HG02798 (cell line): ENCODE measurements at regions not wholly inside any gene's neighbourhood (a gene's known extent, or its start where the extent isn't known, plus 50 kb on each side); places are given as distances from the start of the nearest gene placed in this dataset.
"Not testable (repeated sequence)": the region's sequence is repeated elsewhere in the genome, so short reads cannot be mapped to it uniquely, and the experiment has no call there.

Experiments
- ATAC-seq: cut with Tn5 transposase; IDR thresholded peaks from one replicate; pipeline ENCODE4 v1.9.1; 2021; ENCODE audit warnings: mild to moderate bottlenecking; ENCODE audit not compliant: unreplicated experiment, poor library complexity

GRCh38 chr1:173300061-173301044, 93.2 kb upstream of the TNFSF4 start:
- ATAC-seq: no peak

DNA sequence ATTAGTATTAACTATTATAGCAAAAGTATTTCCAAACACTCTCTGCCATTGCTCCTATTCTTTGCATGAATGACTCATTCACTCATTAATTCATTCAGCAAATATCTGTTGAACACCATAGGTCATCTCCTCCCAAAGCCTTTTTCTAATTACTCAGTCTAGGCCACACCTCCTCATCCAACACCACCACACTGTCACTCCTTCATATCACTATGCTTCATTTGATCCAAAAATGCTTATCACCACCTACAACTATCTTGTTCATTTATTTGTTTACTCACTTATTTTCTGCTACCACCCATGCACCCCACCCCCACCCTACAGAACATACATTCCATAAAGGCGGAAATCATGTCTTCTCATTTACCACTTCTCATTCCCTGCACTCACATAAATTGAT, 94.4 kb upstream of the TNFSF4 start:
- no peak for ATAC-seq

DNA sequence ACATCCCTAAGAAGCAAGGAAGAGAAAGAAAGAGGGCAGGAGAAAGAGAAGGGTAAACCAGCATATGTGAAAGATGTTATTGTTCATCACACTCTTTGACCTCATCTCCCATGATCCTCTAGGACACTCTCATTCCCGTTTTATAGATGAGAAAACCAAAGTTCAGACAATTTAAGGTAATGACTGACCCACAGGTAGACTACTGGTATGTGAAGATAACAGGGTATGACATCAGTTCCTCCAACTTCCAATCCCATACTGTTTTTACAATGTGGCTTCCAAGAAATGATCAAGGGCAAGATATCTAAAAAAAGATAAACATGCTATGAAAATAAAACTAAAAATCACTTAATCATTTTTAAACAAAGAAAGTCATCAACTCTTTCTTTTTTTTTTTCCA, 95.2 kb upstream of the TNFSF4 start:
- ATAC-seq: no peak

GRCh38 chr1:173302890-173303829, 96.0 kb upstream of the TNFSF4 start:
- ATAC-seq: no peak

DNA sequence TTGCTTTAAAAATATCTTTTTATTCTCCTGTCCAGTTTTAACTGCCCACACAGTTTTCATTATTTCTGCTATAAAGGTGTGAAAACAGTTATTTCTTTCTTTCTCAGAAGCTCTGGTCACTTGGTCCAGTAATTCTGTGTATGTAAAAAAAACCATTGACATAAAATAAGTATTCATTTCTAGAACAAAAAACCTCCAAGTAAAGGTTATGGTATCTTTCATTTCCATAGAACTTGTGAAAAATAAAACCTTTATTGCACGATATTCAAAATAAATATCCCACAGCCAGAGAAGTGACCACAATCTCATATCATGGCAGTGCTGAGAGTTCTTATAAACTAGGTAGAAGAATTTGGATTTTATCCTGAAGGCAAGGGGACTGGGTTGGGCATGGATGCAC, 96.9 kb upstream of the TNFSF4 start:
- ATAC-seq: no peak

- ATAC-seq: no peak
Measured at GRCh38 chr1:173304529-173305227, 97.5 kb upstream of the TNFSF4 start.

DNA sequence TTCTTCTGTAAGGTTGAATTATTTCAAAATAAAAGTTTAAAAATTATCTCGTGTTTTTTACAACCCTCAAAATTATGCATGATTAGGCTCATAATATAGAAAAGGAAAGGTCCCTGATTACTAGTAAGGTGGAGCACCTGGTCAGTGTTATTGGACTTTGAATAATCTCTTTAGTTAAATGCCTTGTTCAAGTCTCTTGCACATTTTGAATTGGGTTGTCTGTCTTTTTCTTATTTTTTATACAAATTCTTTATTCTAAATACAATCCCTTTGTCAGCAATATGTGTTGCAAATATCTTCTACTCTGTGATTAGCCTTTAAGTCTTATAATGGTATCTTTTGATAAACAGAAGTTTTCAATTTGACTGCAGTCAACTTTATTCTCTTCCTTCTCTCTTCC, 100.7 kb upstream of the TNFSF4 start:
- no peak for ATAC-seq

- no peak for ATAC-seq
Measured at GRCh38 chr1:173314656-173315055, 107.5 kb upstream of the TNFSF4 start.

DNA sequence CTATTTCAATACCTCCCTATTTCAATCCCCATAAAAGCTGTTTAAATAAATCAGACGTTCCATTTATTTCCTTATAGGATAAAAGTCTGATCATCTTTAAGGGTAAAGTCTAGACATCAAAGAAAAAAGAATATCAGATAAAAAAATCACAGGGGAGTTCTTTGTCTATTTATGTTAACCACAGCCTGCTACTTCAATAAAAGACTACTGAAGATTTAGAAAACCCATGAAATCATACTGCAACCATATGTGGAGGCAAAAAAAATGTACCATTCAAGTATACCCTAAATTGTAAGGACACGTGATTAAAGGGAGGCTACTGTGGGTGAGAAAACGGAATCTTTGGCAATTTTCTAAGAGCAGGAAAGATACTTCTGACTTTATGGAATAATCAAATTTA, 108.2 kb upstream of the TNFSF4 start:
- ATAC-seq: no peak

GRCh38 chr1:173318788-173319187, 111.7 kb upstream of the TNFSF4 start:
- no peak for ATAC-seq

- ATAC-seq: not testable (repeated sequence)
Measured at GRCh38 chr1:173324352-173324751, 117.2 kb upstream of the TNFSF4 start.

DNA sequence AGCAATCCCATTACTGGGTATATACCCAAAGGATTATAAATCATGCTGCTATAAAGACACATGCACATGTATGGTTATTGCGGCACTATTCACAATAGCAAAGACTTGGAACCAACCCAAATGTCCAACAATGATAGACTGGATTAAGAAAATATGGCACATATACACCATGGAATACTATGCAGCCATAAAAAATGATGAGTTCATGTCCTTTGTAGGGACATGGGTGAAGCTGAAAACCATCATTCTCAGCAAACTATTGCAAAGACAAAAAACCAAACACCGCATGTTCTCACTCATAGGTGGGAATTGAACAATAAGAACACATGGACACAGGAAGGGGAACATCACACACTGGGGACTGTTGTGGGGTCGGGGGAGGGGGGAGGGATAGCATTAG, 120.9 kb upstream of the TNFSF4 start:
- not testable (repeated sequence) for ATAC-seq

- no peak for ATAC-seq
Measured at GRCh38 chr1:173328961-173329360, 121.8 kb upstream of the TNFSF4 start.

DNA sequence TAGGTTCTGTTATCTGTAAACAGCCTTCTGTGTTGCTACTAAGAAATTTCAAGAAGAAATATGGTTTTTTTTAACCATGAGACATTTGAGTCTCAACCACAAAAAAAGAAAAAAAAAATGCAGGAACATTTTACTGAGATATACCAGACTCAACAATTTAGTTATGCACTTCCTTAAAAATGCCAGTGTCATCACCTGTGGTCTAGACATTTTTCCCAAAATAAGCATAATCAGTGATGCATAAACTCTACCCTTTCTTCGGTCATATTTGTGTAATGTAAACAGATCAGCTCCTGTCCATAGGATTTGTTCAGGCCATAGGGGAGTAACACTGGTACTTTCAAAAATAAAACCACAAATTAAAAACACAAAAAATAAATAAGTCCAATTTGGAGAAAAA, 122.6 kb upstream of the TNFSF4 start:
- no peak for ATAC-seq

- no peak for ATAC-seq
Measured at GRCh38 chr1:173330149-173330951, 123.2 kb upstream of the TNFSF4 start.

GRCh38 chr1:173330952-173331548, 123.9 kb upstream of the TNFSF4 start:
- not testable (repeated sequence) for ATAC-seq

DNA sequence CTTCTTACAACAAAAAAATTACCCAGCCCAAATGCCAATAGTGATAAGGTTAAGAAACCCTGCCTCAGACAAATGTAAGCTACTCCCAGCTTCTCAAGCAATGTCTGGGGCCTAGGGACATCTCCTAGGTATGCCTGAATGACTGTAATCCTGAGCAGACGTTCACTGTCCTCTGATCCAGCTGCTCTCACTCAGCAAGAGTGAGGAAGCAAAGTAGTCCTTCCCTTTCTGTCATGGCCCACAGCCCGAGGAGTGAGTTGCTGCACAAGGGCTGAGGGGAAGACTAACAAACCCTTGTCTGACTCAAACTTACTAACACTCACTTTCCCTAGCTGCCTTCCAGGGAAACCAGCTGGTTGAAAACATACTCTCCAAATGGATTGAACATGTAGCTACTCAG, 124.9 kb upstream of the TNFSF4 start:
- ATAC-seq: no peak

DNA sequence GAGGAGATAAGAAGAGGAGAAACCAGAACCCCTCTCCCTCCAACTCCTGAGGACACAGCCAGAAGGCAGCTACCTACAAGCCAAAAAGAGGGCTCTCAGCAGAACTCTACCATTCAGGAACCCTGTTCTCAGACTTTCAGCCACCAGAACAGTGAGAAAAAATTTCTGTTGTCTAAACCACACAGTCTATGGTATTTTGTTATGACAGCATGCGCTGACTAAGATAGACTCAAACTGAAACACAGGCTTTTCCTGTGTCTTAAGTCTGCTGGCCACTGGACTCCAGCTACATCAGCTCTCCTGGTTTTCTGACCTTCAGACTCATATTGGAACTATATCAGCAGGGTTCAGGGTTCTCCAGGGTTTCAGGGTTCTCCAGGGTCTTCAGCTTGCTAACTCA, 126.5 kb upstream of the TNFSF4 start:
- peak; percentile 74 for ATAC-seq

DNA sequence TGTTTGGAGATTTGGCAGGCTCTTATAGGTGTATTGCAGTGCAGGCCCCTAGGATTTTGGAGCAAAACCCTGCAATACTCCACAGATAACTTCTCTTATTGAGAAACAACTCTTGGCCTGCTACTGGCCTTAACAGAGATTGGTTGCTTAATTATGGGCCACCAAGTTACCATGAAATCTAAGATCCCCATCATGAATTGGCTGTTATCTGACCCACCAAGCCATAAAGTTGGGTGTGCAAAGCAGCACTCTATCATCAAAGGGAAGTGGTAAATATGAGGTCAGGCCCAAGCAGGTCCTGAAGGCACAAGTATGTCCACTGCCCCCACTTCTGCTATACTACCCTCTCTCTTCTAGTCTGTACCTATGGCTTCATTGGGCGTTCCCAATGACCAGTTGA, 130.0 kb upstream of the TNFSF4 start:
- ATAC-seq: no peak
